ENCODE measurements at regions not wholly inside any gene's neighbourhood (a gene's known extent, or its start where the extent isn't known, plus 50 kb on each side); places are given as distances from the start of the nearest gene placed in this dataset.
"Not testable (repeated sequence)": the region's sequence is repeated elsewhere in the genome, so short reads cannot be mapped to it uniquely, and the experiment has no call there.

DNA sequence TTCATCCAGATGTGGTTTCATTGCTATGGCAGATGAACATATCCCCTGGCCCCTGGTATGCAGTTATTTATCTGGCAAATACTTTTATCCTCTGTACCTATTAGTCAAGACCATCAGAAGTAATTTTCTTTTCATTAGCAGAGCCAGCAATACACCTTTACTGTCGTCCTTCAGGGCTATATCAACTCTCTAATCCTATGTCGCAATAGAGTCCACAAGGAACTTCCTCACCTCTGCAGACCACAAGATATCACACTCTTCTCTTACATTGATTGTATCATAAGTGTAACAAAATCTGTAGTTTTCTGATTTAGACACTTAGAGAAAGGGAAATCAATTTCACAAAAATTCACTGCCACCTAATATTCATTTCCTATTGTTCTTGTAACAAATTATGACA, 252.9 kb upstream of the DCC start:
- no peak for DNase-seq

DNA sequence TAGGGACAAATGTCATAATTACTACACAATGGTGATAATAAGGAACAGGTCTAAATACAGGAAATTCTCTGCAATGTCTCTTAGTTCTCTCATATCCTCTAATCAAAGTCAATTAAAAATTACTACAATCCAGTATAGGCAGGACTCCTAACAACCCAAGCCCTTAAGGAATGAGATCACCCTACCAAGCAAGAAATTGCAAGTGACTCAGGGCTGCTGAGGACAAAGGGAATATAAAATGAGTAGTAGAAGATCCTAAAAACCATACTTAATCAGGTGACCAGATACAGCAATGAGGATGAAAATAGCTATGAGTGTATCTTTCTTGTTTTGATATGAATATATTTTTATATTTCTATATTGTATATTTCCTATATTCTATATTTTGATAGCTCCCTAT, 250.0 kb upstream of the DCC start:
- DNase-seq = no peak

DNA sequence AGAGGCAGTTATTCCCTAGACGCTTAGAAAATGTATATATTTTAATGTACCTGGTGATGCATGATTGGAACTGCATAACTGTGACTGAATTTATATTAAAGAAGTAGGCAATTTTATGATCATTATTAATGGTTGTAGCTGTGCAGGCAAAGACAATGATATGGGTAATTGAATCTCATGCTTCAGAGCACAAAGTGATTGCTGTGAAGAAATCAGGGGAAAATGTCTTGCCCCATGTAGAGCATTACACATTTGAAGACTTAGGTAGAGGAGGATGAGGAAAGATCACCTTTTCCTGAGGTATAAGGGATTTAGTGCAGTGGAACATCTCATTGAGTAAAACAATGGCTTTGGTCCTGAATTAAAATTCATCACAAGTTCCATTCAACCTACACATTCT, 246.8 kb upstream of the DCC start:
- DNase-seq = no peak

DNA sequence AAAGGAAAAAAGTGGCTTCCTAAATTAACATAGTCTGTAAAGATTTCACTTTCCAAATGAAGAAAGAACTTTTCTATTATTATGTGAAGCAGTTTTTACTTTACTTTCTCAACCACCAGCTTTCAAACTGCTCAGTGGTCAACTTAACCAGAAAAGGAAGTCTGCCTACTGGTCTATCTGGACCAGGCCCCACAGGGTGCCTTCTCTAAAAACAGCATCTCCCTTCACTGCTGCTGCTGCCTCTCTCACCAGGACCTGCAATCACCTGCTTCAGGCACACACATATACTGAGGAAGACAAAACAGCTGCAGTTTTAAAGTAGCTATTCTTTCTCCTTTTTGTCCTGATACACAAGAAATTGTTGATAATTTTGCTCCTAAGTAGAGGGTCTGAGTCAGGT, 221.3 kb upstream of the DCC start:
- no peak for DNase-seq

DNA sequence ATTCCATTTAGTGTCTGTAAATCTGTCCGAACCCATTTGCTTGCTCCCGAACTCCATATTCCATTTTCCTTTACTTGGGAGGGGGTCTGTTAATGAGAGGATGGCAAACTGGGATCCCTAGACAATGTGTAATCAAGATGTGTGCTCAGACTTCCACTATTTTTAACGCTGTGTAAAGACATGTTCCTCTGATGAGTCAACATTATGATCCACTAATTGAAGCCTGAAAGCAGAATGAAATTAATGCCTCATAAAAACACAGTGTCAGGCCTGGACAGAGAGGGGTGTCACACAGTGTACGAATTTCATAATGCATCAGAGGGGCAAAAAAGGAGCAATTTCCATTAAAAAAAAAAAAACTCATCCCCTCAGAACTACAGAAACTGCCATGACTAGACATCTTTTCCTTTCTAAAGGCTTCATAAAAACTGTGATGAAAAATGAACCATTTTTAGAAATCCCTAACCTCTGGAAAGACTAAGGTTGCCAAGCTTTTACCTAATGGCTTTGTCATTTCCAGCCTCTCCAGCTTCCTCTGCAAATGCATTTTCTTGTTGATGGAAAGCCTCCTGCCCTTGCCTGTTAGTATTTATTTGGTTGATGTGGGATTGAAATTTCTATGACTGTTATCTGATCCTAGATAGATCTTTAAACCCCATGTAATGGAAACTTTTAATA, 209.2 kb upstream of the DCC start:
- DNase-seq = no peak

DNA sequence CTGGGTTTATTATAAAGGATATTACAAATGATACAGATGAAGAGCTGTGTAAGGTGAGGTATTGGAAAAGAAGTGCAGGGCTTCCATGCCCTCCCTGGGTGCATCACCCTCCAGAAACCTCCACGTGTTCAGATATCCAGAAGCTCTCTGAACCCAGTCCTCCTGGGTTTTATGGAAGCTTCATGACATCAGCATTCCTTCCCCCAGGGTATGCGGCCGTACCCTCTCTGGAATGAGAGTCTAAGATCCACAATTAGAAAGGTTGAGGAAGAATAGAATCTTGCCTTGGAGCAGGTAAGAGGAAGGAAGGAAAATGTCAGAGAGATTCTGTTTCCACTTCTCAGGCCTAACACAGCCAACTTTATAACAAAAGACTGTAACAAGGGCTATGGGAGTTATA, 208.2 kb upstream of the DCC start:
- no peak for DNase-seq

DNA sequence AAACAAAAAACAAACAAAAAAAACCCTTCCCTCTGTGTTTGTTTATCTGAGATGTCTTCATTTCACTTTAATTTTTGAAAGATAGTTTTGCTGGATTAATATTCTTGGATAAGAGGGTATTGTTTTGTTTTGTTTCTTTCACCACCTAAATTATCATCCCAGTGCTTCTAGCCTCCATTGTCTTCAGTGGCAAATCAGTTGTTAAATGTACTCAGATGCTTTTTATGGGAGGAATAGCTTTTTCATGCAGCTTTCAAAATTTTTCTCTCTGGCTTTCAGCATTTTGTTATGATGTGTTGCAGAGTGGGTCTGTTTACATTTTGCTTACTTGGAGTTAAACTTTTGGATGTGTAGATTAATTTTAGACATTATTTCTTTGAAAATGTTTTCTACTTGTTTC, 203.5 kb upstream of the DCC start:
- DNase-seq = no peak

DNA sequence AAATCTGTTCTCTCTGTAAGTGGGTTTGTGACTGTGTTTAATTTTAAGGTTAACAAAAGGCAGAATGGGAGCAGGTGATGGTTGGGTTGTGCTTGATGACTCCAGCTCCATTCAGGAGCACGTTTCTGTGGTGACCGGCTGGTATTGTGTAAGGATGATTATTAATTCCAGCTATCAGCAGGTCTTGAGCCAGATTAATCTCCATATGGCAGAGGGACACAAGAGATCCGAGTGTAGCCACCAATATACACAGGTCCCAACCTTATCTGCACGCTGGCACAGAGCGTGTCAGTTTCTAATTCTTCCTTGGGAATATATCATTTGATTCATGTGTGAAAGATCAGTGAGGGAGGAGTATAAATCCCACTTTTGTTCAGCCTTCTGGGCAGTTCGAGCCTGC, 199.0 kb upstream of the DCC start:
- DNase-seq = no peak

DNA sequence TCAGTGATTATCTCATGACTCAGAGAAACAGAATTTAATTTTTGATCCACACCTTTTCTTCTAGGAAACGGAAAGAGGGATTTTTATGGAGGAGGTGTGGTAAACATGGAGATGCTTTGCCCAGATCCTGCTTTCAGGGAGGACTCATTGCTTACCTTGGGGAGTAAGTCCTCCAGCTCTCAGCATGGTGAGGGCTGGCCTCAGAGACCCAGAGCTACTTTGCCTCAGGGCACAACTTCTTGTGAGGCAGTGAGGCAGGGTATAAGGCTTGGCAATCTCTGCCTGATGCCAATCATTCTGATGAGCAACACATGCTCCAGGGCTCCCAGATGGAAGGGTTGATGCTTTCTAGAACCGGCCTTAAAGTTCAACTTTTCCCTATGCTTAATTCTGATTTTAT, 189.9 kb upstream of the DCC start:
- DNase-seq = no peak

DNA sequence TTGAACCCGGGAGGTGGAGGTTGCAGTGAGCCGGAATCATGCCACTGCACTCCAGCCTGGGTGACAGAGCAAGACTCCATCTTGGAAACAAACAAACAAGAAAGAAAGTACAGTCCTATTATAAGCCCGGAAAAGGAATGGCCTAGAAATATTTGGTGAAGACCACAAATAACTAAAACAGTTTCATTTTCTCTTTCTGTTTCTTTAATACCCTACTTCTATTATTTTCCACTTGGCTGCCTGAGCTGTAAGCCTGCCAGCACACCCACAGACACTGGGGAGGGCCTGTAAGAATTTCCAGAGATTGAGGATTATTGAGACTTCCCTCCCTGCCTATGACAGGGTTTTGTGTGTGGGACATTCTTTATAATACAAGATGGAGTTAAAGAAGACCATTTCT, 188.0 kb upstream of the DCC start:
- DNase-seq = no peak

DNA sequence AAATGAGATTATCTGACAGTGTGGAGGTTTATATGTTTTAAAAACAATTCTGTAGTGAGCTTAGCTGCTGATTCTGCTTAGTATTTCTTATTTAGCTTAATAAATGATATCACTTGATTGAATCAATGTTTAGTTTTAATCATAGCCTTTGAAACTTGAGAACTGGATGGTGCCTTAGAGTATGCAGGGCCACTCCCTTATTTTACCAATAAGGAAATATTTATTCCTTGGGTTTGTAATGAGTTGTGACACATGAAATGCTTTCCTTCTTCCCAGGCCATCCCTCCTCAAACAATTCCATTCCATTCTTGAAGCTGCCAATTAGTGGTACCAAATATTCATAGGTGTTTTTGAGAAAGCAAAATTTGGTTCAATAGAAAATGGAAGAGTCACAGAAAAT, 183.8 kb upstream of the DCC start:
- no peak for DNase-seq

DNA sequence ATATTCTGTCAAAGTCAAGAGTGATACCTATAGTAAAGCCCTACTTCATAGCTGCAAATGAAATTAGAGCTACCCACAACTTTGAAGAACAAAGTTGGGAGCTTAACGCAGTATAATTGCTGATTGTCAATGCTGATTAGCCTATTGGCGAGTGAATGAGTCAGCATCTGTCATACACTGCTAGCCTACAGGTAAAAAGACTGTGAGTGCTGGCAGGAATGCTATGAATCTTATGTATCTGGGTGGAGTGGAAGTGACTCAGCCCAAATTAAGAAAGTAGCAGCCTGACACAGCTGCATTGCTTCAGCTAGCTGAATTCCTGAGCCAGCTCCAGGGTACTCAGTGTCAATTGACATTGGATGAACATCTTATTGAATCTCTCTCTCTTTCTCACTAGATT, 179.4 kb upstream of the DCC start:
- no peak for DNase-seq

DNA sequence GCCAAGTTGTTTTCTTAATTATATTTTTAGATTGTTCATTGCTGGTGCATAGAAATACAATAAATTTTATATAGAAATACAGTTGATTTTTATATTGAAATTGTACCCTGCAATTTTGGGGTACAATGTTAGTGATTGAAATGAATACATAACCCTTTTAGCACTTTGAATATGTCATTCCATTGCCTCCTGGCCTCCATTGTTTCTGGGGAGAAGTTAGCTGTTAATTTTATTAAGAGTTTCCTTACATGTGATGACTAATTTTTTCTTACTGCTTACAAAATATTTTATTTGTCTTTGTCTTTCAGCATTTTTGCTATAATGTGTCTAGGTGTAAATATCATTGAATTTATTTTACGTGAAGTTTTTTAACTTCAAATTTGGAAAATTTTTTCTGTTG, 176.5 kb upstream of the DCC start:
- DNase-seq = no peak

DNA sequence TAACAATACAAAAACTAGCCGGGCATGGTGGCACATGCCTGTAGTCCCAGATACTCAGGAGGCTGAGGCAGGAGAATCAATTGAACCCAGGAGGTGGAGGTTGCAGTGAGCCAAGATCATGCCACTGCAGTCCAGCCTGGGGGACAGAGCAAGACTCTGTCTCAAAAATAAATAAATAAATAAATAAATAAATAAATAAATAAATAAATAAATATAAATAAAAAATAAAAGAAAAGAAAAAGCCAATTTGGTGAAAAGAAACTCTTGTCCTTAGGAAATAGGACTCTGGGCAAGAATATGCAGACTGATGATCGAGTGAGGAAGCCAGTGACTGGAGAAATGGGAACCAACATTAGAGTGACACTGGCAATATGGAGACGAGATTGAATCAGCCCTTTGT, 171.9 kb upstream of the DCC start:
- DNase-seq = not testable (repeated sequence)

DNA sequence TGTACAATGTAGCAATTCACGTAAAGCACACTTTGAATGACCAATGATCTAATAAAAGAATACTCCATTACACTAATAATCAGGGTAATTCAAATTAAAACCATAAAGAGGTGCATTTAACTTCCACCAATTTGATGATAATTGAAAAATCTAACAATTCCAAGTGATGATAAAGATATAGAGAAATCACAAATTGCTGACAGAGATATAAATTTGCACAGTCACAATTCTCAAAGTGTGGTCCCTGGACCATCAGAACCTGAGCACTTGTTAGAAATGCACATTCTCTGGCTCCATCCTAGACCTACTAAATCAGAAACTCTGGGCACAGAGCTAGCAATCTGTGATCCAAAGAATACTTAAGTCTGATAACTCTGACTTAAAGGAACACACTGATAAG, 165.8 kb upstream of the DCC start:
- DNase-seq = no peak

DNA sequence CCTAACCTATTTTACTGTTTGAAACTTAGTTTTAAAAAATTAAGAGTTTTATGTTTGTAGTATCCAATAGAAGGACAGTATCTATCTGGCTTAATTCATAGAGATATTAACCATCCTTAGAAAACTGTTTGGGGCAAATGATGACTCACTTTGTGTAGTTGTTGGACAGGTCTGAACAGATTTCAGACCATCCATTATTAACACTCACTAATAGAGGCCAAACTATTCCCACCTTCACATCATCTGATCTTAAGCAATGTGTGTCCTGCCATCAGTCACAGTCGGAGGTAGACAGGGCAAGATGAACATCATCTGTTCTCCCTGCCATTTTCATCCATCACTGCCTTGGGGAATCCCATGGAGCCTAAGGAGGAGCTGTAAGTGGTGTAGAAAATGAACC, 164.6 kb upstream of the DCC start:
- DNase-seq = no peak

DNA sequence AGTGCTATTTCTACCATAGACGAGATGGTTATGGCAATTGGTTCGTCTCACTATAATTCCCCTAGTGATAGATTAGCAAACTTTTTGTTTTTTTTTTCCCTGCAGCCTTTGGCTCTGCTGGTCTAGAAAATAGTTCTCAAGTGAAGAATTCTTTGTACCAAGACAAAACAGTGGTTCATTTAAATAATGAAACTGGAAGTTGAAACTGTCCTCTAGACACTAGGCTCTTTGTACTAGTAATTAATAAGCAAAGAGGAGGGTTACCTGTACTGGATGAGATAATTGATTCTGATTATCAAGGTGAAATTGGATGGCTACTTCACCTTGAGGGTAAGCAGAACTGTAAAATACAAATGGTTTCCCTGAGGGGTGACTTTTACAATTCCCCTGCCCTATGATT, 156.9 kb upstream of the DCC start:
- DNase-seq = no peak

DNA sequence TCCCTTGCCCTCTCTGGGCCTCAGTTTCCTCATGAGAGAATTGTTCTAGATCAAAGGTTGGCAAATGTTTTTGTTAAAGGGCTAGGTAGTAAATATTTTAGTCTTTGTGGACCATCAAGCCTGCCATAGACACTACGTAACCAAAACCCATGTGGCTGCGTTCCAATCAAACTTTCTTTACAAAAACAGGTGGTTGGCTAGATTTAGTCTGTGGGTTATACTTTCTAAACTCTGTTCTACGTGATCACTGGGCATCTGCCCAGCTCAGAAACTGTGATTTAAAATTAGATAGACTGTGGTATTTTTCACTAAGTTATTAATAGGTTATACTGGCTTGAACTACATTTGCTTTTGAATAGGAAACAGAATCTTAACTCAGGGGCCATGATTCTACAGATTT, 149.8 kb upstream of the DCC start:
- no peak for DNase-seq

DNA sequence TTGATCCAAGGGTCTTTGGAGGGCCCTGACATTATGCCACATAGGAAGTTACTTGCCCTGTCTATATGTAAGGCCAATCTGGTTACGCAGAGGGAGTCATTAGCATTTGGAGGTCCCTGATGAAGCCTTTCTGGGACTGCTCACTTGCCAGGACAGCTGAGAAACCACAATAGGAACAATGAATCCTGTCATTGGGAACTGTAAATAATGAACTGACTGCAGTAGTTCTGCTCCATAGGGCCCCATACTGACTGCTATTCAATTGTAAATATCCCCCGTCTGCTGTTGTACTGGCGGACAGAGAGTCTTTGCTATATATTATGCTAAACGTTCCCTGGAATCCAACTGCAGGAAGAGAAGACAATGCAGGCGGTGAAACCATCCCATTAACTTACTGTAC, 149.4 kb upstream of the DCC start:
- DNase-seq = no peak

DNA sequence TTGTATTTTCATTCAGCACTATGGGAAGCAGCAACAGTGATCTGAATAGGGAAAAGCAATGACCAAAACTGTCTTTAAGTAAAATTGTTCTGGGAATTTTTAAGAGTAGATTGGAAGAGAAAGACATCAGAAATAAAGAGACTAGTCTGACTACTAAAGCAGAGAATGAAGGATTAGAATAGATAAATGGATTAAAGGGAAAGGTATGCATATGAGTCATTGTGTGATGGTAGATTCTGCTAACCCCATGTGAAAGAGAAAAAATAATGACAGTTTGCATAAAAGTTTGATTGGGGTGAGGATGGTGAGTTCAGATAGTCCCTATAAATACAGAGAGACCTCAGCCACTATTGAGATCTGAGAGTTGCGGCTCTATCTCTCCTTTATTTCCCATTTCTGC, 139.6 kb upstream of the DCC start:
- no peak for DNase-seq

DNA sequence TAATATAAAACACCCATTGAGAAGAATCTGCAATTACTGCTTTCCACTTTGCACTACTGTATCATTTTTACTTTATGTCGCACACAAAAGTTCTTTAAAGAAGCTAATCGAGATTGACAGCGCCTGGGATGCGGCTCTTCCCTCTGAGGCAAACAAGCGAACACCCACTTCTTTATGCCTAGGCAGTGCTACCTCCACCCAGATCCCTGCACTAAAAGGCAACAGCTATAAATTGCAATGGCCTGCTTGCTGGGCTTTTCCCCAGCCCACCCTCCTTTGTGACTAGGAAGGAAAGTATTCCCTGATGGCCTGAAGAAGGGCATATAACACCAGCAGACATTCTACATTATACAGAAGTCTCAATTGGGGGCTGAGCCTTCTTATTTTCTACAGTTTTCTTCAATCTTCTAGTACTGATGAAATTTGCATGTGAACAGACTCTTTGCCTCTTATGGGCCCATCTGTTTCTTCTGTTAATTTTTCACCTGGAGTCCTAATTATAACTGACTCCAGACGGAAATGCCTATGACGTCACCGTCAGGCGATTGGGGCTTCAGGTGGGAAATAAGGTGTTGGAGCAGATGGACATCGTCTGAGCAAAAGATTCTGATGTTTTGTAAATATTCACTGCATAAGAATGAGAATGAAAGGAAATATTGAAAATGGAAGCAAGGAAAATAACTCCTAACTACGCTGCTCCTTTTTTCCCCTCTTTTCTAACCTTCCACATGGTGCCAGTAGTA, 138.9 kb upstream of the DCC start:
- no peak for DNase-seq

DNA sequence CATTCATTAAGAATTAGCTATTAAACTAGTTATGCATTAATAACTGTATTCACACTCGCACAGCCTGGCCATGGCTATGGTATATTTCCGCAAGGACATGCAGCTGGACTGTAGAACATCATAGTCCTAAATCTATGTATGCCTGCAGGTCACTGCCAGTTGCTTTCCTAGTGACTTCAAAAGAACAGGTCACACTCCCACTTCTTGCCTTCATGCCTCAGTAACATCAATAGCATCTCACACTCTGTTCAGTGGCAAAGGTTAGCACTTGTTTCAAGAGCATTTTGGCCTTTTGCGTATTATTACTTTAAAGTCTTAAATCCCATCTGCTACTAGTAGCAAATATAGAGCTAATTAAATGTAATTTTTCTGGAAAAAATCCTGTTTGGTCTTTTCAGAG, 131.4 kb upstream of the DCC start:
- DNase-seq = no peak

DNA sequence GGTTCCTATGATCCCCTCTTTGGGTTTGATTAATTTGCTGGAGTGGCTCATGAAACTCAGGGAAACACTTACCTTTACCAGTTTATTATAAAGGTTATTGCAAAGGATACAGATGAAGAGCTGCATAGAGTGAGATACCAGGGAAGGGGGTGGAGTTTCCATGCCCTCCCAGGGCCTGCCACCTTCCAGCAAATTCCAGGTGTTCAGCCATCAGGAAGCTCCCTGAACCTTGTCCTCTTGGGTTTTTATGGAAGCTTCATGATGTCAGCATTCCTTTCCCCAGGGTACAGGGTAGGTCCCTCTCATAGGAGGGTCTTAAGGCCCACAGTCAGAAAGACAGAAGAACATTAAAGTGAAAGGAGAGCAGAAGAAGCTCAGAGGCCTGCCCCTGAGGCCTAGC, 123.9 kb upstream of the DCC start:
- no peak for DNase-seq

DNA sequence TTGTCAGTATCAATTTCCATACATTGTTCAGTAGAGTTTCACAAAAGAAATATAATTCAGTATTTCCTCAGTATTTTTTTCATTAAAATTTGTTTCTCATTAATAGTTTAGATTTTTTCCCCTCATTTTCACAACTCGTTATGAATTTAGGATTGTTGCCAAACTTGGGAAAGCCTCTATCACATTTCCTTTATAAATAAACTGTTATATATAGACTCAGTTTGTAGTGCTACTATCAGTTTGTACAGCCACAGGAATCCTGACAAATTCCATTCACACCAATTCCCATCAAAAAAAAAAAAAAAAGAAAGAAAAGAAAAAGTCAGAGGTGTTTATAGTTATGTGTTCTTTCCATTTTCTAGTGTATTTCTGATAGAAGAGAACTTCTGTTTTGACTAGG, 123.3 kb upstream of the DCC start:
- DNase-seq = no peak

DNA sequence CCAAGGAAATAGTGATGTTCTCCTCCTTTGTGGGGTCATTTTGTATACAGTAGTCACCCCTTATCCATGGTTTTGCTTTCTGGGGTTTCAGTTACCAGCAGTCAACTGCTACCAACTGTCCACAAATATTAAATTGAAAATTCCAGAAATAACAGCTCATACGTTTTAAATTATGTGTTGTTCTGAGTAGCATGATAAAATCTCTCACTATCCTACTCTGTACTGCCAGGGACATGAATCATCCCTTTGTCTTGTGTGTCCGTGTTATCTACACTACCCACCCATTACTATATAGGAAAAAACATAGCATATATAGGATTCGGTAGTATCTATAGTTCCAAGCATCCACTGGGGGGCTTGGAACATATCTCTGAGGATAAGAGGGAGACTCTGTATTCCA, 120.9 kb upstream of the DCC start:
- DNase-seq = no peak
